ENCODE measurements at regions not wholly inside any gene's neighbourhood (a gene's known extent, or its start where the extent isn't known, plus 50 kb on each side); places are given as distances from the start of the nearest gene placed in this dataset.

DNA sequence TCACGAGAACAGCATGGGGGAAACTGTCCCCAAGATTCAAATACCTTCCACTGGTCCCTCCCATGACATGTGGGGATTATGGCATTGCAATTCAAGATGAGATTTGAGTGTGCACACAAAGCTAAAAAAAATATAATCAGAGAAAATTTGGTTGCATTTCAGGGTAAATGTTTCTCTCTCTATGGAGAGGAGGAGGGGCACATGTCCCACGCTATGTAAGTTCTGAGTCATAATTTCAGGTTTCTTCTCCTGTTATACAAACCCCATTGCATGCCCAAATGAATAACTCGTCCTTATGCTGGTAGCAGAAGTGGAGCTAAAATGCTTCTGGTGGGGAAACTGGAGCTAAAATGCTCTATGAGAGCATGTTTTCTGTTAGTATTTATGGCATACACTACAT lies 209.7 kb upstream of the DCBLD2 start:
- no peak for DNase-seq (ENCODE audit: low spot score)

GRCh38 chr3:99110401-99110800 lies 208.9 kb upstream of the DCBLD2 start:
- DNase-seq (ENCODE audit: low spot score), result no peak

GRCh38 chr3:99108508-99108907 lies 207.0 kb upstream of the DCBLD2 start:
- no peak for DNase-seq (ENCODE audit: low spot score)

DNA sequence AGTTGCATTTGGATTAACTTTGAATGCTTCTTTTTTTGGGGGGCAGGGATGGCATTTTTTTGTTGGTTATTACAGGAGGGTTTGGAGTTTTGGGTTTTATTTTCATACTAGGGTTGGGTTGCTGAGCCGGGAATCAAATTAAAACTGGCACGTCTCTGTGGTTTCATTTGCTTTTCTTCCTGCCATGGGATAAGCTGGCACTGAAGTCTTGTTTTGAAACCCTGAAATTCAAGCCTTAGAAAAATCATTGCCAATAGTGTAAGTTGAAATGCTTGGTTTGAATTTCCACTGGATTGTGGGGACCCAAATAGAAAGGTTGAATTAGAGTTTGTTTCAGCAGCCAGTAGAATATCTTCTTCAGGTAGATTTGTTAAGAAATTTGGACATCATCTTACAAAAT lies 193.1 kb upstream of the DCBLD2 start:
- no peak for DNase-seq (ENCODE audit: low spot score)

GRCh38 chr3:99087277-99087676 lies 185.8 kb upstream of the DCBLD2 start:
- DNase-seq (ENCODE audit: low spot score), result no peak

- DNase-seq (ENCODE audit: low spot score), result no peak
Observed at GRCh38 chr3:99084826-99085225, 183.3 kb upstream of the DCBLD2 start.

GRCh38 chr3:99084156-99084555 lies 182.7 kb upstream of the DCBLD2 start:
- DNase-seq (ENCODE audit: low spot score), result no peak

GRCh38 chr3:99071096-99071495 lies 169.6 kb upstream of the DCBLD2 start:
- DNase-seq (ENCODE audit: low spot score), result no peak

DNA sequence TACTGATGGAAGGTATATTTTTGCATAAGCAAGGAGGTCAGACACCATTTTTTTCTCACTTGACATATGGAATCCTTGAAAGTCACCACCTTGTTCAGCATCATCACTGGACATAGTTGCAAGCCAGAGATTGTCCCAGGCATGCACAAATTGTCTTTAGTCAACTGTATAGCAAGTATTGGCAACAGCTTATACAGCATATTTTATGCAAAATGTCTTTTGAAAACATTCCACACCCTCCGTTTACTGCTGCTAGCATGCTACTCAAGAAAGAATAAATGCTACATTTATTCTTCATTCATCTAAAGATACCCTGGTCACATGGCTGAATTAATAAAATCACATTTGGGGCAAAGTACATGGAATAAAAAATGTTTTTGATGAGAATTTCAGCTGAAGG lies 168.5 kb upstream of the DCBLD2 start:
- no peak for DNase-seq (ENCODE audit: low spot score)

GRCh38 chr3:99066863-99067262 lies 165.4 kb upstream of the DCBLD2 start:
- DNase-seq (ENCODE audit: low spot score), result no peak

DNA sequence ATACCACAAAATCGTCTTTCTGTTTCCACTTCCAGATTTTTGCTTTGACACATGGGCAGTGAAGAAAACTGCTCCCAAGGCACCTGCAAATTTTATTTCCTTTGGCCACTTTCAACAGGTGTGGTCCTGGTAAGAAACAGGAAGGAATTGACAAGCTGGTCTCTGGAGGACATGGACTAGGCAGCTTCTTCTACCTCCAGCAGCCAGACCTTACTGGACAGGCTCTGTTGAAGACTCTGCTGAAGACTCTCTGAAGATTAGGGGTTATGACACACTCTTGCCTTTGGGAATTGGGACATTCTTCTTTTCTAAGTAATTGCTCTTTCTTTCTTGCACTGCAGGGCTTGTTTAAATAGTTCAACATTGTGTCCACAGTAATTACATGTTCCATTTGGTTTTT lies 147.7 kb upstream of the DCBLD2 start:
- no peak for DNase-seq (ENCODE audit: low spot score)

GRCh38 chr3:99041747-99042146 lies 140.3 kb upstream of the DCBLD2 start:
- no peak for DNase-seq (ENCODE audit: low spot score)

GRCh38 chr3:99031778-99032177 lies 130.3 kb upstream of the DCBLD2 start:
- no peak for DNase-seq (ENCODE audit: low spot score)

- DNase-seq (ENCODE audit: low spot score), result peak; percentile 14
Observed at GRCh38 chr3:99023590-99024192, 122.2 kb upstream of the DCBLD2 start.

GRCh38 chr3:99021466-99021865 lies 120.0 kb upstream of the DCBLD2 start:
- no peak for DNase-seq (ENCODE audit: low spot score)

DNA sequence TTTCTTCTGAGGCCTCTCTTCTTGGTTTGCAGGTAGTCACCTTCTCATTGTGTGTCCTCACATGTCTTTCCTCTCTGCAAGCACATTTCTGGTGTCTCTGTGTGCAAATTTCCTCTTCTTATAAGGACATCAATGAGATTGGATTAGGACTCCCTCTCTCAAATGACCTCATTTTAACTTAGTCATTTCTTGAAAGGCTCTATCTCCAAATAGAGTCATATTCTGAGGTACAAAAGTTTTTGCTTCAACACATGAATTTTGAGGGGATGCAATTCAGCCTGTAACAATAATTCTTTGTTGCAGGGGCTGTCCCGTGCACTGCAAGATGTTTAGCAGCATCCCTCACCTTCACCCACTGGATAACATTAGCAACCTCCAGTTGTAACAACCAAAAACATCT lies 115.0 kb upstream of the DCBLD2 start:
- DNase-seq (ENCODE audit: low spot score), result no peak

GRCh38 chr3:99013777-99014315 lies 112.4 kb upstream of the DCBLD2 start:
- DNase-seq (ENCODE audit: low spot score), result no peak

- DNase-seq (ENCODE audit: low spot score), result no peak
Observed at GRCh38 chr3:99013077-99013476, 111.6 kb upstream of the DCBLD2 start.

DNA sequence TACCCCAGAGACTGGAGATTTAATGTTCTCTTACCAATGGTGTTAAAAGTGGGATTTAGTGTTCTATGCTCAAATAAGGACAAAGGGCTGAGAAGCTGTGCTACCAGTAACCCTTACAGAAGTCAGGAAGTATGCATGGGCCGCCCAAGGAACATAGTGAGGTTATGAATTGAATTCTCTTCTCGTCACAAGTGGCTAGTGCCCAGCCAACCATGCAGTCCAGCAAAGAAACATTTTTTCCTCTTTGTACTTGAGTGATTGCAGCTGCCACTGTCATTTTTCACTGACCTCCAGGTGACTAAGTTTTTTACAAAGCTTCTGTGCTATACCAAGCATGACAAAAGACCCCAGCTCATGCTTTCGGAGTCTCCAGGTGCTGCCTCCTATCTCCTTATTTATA lies 110.6 kb upstream of the DCBLD2 start:
- no peak for DNase-seq (ENCODE audit: low spot score)

DNA sequence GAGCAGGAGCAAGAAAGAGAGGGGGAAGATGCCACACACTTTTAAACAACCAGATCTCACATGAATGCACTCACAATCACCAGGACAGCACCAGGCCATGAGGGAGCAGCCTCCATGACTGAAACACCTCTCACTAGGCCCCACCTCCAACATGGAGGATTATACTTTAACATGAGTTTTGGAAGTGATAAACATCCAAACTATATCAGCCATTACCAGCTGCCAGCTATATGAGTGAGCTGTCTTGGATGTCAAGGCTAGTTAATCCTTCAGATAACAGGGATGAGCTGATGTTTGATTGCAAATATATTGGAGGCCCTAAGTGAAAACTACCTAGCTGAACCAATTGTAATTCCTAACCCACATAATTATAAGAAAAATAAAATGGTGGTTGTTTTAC lies 108.4 kb upstream of the DCBLD2 start:
- DNase-seq (ENCODE audit: low spot score), result no peak

DNA sequence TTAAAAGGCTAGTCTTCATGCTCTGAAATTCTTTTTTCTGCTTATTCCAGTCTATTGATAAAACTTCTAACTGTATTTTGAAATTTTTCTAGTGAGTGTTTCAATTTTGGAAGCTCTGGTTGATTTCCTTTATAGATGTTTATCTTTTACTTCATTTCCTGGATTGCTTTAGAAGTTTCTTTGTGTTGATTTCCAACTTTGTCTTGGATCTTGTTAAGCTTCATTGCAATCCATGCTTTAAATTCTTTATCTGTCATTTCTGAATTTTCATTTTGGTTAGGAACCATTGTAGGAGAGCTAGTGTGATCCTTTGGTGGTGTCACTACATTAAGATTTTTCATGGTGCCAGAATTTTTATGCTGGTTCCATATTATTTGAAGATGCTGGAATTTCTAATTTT lies 105.2 kb upstream of the DCBLD2 start:
- DNase-seq (ENCODE audit: low spot score), result no peak

DNA sequence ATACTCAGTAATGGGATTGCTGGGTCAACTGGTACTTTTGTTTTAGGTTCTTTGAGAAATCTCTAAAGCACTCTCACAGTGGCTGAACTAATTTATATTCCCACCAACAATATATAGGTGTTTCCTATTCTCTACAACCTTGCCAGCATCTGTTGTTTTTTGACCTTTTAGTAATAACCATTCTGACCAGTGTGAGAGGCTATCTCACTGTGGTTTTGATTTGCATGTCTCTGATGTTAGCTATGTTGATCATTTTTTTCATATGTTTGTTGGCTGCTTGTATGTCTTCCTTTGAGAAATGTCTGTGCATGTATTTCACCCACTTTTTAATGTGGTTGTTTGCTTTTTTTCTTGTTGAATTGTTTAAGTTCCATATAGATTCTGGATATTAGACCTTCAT lies 98.2 kb upstream of the DCBLD2 start:
- no peak for DNase-seq (ENCODE audit: low spot score)

DNA sequence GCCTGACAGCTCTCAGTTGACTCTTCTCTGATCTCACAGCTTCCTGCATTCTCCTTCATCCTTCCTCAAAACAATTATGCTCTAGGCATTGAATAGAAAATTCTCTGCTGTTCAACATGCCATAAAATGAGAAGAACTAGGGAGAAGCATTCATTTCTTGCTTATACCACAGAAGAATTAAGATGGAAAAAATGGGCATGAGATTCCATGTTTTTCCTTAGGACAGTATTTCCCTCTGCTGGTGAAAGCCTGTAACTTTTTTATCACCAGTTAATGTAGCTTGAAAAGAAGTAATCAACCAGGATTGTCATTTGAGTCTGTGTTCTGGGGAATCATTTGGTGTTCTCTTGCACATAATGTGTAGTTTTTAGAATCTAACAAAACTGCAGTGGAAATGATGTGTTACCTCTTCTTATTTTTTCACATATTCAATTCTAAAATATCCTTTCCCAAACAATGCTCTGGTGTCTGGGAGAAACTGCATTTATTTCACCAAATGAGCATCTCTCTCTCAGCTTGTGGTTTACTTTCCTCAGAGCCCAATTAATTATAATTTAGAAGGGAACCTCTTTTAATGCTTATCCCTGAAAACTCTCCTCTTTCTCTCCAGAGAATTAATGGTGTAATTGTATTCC lies 92.8 kb upstream of the DCBLD2 start:
- peak; percentile 49 for DNase-seq (ENCODE audit: low spot score)

DNA sequence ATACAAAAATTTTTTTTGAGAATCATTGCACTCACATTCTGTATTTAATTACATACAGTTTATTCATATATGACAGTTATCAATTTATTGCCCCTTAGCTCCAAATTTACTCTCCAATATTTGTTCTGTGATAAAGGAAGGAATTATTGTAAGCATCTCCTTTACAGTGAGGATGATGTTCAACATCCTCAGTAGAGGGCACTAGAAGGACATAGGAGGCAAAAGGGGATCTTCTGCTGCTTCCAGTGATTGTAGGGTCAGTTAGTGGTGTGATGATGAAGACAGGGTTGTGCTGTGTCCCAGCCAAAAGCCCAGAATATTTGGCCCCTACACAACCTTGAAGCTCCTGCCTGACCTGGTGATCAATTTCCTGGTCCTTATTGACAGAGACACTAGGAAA lies 89.9 kb upstream of the DCBLD2 start:
- no peak for DNase-seq (ENCODE audit: low spot score)
